GM18498 (cell line): ENCODE measurements at regions not wholly inside any gene's neighbourhood (a gene's known extent, or its start where the extent isn't known, plus 50 kb on each side); places are given as distances from the start of the nearest gene placed in this dataset.

ENCODE experiments used
- ATAC-seq: cut with Tn5 transposase; IDR thresholded peaks from one replicate; pipeline ENCODE4 v1.9.1; 2021; ENCODE audit warnings: mild to moderate bottlenecking, moderate library complexity; ENCODE audit not compliant: unreplicated experiment

DNA sequence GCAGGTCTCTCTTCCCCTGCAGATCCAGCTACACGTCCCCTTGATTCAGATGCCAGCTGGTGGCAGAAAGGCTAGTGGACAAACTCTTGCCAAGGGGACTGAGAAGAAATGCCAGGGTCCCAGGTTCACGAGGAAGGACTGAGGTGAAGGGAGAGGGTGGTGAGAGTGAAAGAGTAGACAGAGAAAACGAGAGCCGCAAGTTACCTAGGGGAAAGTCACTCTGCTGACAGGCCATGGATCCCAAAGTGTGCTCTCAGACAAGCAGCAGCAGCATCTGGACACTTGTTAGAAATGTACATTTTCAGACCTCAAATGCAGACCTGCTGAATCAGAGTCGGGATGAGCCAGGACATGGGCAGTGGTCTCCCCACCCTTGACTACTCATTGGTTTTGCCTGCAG, 192.3 kb downstream of the FGFR2 start:
- ATAC-seq: no peak

DNA sequence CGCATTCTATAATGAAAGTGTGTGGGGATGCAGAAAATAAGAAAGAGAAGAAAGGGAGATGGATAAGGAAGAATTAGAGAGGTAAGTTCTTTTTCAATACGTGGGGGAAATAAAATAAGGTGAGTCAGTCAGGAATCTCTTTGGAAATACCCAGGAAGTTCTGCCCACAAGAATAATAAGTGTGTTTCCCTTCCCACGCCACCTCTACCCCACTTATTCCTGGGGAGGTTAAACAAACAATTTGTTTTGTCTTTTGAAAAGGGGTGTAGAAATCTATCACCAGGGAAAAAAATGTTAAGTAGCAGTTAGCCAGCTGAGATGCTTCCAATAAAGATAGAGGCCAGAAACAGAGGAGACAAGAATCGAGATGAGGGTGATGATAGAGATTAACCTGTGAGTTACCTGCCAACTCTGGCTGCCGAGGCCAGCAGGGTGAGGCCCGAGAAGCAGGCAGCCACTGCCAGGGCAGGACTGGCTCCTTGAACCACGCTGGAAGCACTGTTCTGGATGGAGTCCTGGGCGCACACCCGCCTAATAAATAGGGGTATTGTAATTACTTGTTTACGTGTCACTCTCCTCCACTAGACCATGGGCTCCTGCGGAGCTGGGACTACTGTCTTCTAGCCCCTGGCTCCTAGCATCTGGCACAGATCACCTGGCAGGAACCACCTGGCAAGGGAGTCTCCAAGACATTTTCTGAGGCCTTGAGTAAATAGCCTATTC, 191.3 kb downstream of the FGFR2 start:
- no peak for ATAC-seq

DNA sequence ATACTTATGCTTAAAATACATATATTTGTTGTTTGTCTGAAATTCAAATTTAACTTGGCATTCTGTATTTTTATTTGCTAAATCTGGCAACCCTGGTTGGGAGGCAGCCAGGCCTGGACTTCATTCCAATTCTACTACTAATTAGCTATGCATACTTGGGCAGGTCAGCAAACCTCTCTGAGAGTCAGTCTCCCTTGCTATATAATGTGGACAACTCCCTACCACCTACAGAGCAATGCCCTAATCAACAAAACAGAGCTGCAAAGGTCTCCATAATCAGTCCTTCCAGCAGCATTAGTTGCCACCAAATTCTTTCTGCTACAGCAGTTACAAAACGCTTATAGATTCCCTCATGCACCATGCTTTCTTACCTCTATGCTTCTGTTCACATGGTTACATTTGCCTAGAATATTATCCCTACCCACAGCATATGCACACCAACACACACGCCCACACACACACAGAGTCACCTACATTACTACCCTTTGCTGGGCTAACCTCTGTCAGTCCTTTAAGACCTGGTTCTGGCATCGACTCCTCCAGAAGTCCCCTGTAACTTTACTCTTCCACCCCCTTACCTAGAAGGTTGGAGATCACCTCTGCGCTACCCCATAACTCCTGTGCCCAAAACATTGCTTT, 188.7 kb downstream of the FGFR2 start:
- ATAC-seq: no peak

DNA sequence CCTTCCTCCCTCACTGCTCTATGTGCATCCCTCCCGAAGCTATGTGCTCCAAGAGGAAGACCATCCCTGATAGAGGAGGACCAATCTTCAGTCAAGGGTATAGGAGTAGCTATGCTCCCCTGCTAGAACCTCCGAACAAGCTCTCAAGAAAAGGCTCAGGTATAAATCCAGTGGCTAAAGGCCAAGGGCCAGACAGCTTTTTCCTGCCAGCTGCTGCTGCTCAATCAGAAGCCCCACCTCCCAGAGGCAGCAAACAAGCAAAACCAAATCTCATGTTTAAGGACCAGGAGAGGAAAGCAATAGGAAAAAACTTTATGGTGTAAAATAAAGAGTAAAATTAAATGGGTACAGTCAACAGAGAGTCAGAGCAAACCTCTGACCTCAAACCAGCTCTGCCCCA, 187.2 kb downstream of the FGFR2 start:
- ATAC-seq: no peak

DNA sequence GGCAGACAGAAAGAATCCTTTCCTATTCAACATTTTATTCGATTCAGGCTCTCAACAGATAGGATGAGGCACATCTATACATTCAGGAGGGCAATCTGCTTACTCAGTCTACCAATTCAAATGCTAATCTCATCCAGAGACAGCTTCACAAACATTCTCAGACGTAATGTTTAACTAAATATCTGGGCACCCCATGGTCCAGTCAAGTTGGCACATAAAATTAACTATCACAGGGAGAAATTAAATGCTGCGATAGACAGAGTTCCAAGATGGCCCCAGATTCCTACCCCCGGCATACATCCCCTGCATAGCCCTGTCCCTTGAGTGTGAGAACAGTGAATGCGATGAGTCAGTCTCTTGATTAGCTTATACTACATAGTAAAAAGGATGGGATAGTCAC, 184.3 kb downstream of the FGFR2 start:
- ATAC-seq: no peak

DNA sequence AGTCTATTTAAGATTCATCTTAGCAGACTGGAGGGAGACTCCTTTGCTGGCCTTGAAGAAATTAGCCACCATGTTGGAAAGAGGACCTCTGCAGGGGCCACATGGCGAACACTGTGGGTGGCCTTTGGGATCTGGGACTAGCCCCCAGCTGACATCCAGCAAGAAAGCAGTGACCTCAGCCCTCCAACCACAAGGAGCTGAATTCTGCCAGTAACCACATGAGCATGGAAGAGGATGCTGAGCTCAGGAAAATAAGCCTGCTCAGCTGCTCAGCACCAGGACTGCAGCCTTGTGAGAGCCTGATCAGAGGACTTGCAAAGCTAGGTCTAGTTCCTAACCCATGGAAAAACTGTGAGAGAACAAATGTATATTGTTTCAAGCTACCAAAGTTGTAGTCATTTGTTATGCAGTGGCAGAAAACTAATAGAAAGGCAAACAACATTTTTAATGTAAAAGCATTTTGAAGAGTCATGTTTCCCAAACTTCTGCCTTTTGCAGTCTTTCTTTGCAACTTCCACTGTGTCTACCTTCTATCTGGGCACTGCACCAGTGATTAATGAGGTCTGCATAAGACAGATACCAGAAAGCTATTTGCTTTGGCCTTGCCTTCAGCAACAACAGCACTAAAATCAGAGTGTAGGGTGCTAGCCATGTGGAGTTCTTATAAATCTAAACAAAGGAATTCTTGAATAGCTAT, 183.7 kb downstream of the FGFR2 start:
- no peak for ATAC-seq

DNA sequence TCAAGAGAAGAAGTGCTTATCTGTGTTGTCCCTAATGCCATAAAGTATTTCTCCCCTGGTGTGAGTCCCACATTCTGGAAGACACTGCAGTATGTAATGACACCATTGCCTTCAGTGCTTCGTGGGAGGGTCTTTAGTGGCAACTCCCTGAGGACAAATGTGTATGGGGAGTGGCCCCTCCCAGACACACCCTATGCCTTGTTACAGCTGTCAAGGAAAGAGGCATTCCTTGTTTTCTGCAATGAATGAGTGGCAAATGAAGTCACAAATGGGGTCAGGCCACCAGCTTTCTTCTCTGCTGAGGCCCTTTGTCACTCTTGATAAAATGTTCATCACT, 183.2 kb downstream of the FGFR2 start:
- no peak for ATAC-seq

DNA sequence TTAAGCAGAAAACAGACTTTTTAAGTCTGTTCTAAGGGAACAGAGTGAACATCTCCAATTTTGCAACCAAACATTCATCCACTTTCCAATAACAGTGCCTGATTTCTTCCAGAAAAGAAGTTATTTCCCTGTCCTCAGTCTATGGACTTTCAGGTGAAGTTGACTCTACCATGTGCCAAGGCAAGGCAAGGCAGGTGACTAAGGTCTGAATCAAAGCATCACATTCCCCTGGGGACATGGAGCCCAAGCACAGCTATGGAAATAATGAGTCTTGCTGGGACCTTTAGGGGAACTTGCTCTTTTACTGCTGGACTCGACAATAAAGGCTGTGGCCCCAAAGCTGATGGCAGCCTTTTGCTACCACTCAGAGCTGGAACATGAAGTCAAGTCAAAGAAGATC, 182.2 kb downstream of the FGFR2 start:
- ATAC-seq: no peak

DNA sequence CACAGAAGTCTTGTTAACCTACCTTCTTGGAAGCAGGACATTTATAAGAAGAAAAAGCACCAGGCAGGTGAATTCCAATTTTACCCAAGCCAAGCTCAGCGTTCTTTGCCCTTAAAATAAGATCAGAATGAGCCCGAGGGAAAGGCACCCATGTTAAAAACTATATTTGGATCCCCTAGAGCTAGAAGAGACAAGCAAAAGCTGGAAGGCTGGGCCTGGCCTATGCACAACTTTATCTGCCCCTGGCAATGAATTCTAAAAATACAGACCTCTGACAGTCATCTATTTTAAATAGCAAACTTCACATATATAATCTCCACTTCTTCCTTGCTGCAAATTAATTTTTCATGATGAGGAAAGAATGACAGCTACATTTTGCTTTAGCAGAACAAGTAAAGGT, 180.9 kb downstream of the FGFR2 start:
- ATAC-seq: no peak

DNA sequence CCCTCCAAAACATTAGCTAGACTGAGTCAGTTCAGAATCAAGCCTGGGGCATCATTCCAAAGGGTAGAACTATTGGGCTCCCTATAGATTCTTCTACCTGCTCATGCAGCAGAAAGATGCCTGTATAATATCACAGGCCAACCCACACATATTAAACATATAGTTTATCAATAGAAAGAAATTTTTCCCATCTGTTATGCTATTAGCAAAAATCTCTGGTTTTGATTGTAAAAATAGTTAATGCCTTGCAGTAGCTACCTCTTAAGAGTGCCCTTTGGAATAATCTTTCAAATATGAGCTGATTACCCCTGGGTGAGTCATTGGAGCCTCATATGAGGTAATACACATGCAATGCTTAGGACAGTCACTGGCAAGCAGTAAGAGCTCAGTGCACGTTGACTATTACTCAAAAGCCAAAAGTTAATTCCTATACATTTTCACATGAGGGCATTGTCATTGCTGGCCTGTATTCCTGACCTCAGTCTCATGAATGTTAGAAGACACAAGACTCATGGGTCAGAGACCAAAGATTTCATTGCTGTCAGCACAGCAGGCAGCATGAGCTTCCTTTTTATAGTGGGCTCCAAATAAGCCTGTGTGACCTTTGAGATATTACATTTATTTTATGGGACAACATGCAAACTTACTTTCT, 180.0 kb downstream of the FGFR2 start:
- ATAC-seq: no peak

DNA sequence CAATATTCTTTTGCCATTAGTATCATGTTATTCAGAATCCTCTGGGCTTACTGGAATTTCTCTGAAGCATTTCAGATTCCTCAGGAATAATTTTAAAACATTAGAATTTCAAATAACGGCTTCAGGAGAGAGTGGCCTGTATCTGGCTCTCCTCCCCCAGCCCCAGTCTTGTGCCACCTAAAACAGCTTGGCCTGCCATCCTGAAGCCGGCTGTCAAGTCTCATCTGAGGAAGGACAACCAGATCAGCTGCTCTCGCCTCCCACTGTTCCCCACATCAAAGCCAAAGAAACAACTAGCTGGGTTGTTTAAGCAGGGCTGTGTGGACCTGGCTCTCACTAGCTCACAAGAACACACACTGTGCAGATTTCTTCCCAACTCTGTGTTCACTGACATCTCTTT, 178.2 kb downstream of the FGFR2 start:
- no peak for ATAC-seq

DNA sequence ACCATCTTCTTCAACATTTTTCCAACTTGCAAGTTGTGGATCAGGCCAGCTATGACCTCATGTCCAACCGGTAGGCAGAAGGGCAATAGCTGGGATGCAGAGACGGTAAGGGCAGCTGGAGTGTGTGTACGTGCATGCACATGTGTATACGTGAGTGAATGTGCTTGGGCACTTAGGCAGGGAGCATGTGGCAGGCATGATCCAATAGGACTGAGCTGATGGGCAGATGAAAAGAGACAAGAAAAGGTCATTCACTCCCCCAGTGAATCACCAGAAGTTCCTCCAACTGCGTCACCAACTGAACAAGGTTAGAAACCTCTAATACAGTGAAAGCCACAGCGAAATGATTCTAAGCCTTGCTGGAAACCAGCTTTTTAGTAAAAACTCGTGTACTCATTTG, 176.1 kb downstream of the FGFR2 start:
- ATAC-seq: no peak

DNA sequence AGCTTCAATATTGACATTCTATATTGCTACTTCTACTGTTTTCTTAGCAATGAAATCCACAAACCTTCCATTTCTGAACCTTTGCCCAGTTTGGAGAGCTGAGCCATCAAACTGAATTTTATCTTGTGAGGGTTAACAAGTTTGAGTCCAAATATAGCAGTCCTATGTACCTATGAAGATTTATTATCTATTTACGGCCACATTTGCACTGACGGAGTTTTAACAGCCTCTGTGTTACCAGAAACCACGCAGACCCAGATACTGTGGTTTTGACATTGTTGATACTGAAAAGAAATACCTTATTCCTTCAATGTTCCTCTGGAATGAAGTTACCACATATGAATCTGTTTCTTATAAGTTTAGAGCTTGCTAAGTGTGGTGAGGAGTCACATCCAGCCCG, 172.6 kb downstream of the FGFR2 start:
- ATAC-seq: no peak

DNA sequence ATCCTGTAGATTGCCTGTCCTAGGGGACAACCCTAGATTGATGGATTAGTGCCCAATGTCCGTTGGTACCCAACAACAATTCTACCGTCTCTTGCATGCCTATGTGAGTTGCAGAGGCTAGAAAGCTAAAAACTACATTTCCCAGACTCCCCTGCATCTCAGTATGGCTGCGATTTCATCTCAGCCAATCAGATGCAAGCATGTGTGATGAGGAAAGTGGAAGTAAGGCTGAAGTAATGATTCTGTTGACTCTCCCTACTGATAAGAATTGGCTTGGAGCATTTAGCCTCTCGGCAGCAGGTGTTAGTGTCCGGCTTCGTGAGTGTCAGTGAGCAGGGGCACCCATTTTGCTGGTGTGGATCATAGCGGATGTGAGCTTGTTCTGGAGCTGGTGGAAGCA, 171.9 kb downstream of the FGFR2 start:
- no peak for ATAC-seq
